Head of caudate nucleus (tissue), 42 donors: ENCODE measurements at regions not wholly inside any gene's neighbourhood (a gene's known extent, or its start where the extent isn't known, plus 50 kb on each side); places are given as distances from the start of the nearest gene placed in this dataset.

Source experiments
- DNase-seq, 42 donors: peaks; one replicate each; pipeline versions ENCODE4 v3.0.0 to v3.0.0-alpha.2; 2020 to 2021; ENCODE audit warnings: mixed read lengths in 7 of 42
- intact Hi-C: fragments of 100-400 bp; cut with DNase I; formaldehyde crosslinking; loops from one replicate; pipeline ENCODE4 v1.15.0; 2022

- intact Hi-C loops, result no loop called here
- peak in 3 of 42 donors; percentile 2 to 17 (median 8) for DNase-seq
Measured at GRCh38 chr2:8094526-8094925, 587.3 kb upstream of the ID2 start.

- intact Hi-C loops, result no loop called here
- DNase-seq, result no peak
Measured at GRCh38 chr2:8095978-8096377, 585.9 kb upstream of the ID2 start.

GRCh38 chr2:8096484-8096883 lies 585.4 kb upstream of the ID2 start:
- intact Hi-C loops, result no loop called here
- no peak for DNase-seq

GRCh38 chr2:8098476-8099266 lies 583.2 kb upstream of the ID2 start:
- DNase-seq, result no peak
- intact Hi-C loops, result no loop called here

GRCh38 chr2:8099267-8099582 lies 582.6 kb upstream of the ID2 start:
- no peak for DNase-seq
- intact Hi-C loops, result no loop called here

- DNase-seq, result no peak
- intact Hi-C loops, result no loop called here
Measured at GRCh38 chr2:8101614-8102277, 580.1 kb upstream of the ID2 start.

GRCh38 chr2:8102470-8102869 lies 579.4 kb upstream of the ID2 start:
- intact Hi-C loops, result no loop called here

GRCh38 chr2:8103085-8103708 lies 578.7 kb upstream of the ID2 start:
- intact Hi-C loops, result no loop called here
- DNase-seq, result no peak

More at GRCh38 chr2:8102470-8102869, 579.4 kb upstream of the ID2 start:
- no peak for DNase-seq

- DNase-seq, result no peak
- intact Hi-C loops, result no loop called here
Measured at GRCh38 chr2:8107150-8107549, 574.7 kb upstream of the ID2 start.

GRCh38 chr2:8107621-8108378 lies 574.1 kb upstream of the ID2 start:
- intact Hi-C loops, result no loop called here
- DNase-seq, result no peak

- DNase-seq, result no peak
- intact Hi-C loops, result no loop called here
Measured at GRCh38 chr2:8110716-8111115, 571.1 kb upstream of the ID2 start.

GRCh38 chr2:8111193-8111592 lies 570.7 kb upstream of the ID2 start:
- DNase-seq, result no peak
- intact Hi-C loops, result no loop called here

- DNase-seq, result no peak
- intact Hi-C loops, result no loop called here
Measured at GRCh38 chr2:8115456-8115855, 566.4 kb upstream of the ID2 start.

- intact Hi-C loops, result no loop called here
- DNase-seq, result no peak
Measured at GRCh38 chr2:8115966-8116365, 565.9 kb upstream of the ID2 start.

- intact Hi-C loops, result no loop called here
- DNase-seq, result no peak
Measured at GRCh38 chr2:8116661-8117060, 565.2 kb upstream of the ID2 start.

- no peak for DNase-seq
Measured at GRCh38 chr2:8118940-8119781, 562.7 kb upstream of the ID2 start.

GRCh38 chr2:8119782-8120505 lies 561.9 kb upstream of the ID2 start:
- intact Hi-C loops, result no loop called here
- no peak for DNase-seq

More at GRCh38 chr2:8118940-8119781, 562.7 kb upstream of the ID2 start:
- intact Hi-C loops, result no loop called here

GRCh38 chr2:8120506-8120860 lies 561.4 kb upstream of the ID2 start:
- DNase-seq, result no peak
- intact Hi-C loops, result no loop called here
